C4-2B (cell line): ENCODE measurements at regions not wholly inside any gene's neighbourhood (a gene's known extent, or its start where the extent isn't known, plus 50 kb on each side); places are given as distances from the start of the nearest gene placed in this dataset.

Experiments
- ZFX ChIP-seq: fragments of 450-650 bp; IDR thresholded peaks from 2 replicates; pipeline ENCODE4 v1.6.1; 2017
- TF ChIP-seq, protein P1 (sequence below): fragments of 450-650 bp; conservative IDR thresholded peaks from 2 replicates; pipeline ENCODE4 v1.5.1; 2017; ENCODE audit warnings: mild to moderate bottlenecking

- TF ChIP-seq, protein P1, sequence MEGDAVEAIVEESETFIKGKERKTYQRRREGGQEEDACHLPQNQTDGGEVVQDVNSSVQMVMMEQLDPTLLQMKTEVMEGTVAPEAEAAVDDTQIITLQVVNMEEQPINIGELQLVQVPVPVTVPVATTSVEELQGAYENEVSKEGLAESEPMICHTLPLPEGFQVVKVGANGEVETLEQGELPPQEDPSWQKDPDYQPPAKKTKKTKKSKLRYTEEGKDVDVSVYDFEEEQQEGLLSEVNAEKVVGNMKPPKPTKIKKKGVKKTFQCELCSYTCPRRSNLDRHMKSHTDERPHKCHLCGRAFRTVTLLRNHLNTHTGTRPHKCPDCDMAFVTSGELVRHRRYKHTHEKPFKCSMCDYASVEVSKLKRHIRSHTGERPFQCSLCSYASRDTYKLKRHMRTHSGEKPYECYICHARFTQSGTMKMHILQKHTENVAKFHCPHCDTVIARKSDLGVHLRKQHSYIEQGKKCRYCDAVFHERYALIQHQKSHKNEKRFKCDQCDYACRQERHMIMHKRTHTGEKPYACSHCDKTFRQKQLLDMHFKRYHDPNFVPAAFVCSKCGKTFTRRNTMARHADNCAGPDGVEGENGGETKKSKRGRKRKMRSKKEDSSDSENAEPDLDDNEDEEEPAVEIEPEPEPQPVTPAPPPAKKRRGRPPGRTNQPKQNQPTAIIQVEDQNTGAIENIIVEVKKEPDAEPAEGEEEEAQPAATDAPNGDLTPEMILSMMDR = no peak
- TF ChIP-seq ZFX = no peak
Measured at GRCh38 chr4:132334081-132334480, 815.0 kb upstream of the PCDH10 start.
